ENCODE measurements at regions not wholly inside any gene's neighbourhood (a gene's known extent, or its start where the extent isn't known, plus 50 kb on each side); places are given as distances from the start of the nearest gene placed in this dataset.

DNA sequence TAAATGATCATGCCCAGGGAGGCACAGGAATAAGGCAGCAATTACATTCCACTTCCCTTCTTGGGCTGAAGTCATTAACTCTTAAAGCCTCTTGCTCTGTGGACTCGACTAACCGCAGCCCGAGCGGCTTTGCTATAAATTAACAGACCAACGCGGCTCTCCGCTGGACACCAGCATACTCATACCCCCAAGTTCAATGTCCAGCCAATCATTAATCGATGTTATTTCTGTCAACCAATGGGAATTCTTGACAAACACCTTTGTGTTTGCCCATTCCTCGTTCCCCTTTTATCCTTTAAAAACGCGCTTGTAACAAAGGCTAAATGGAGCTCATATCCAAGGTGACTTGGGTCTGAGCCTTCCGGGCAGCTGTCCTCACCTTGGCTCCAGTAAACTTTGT, 183.1 kb upstream of the RALGAPA2 start:
- no peaks in the 10 kb centered on the region for H3K9me3 ChIP-seq
- H3K36me3 ChIP-seq = no peaks in the 10 kb centered on the region
- ATAC-seq = no peak
- TF ChIP-seq, protein P1, sequence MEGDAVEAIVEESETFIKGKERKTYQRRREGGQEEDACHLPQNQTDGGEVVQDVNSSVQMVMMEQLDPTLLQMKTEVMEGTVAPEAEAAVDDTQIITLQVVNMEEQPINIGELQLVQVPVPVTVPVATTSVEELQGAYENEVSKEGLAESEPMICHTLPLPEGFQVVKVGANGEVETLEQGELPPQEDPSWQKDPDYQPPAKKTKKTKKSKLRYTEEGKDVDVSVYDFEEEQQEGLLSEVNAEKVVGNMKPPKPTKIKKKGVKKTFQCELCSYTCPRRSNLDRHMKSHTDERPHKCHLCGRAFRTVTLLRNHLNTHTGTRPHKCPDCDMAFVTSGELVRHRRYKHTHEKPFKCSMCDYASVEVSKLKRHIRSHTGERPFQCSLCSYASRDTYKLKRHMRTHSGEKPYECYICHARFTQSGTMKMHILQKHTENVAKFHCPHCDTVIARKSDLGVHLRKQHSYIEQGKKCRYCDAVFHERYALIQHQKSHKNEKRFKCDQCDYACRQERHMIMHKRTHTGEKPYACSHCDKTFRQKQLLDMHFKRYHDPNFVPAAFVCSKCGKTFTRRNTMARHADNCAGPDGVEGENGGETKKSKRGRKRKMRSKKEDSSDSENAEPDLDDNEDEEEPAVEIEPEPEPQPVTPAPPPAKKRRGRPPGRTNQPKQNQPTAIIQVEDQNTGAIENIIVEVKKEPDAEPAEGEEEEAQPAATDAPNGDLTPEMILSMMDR (IDR thresholded peaks at IDR 0.05) = no peak
- H3K27ac ChIP-seq = no peak overlapping the region
- H3K4me1 ChIP-seq = no peaks in the 10 kb centered on the region
- no peak for DNase-seq
- H3K27me3 ChIP-seq = no peaks in the 10 kb centered on the region
- intact Hi-C loops (cut with DNase I) = no loop called here
- no peak overlapping the region for H3K4me3 ChIP-seq

DNA sequence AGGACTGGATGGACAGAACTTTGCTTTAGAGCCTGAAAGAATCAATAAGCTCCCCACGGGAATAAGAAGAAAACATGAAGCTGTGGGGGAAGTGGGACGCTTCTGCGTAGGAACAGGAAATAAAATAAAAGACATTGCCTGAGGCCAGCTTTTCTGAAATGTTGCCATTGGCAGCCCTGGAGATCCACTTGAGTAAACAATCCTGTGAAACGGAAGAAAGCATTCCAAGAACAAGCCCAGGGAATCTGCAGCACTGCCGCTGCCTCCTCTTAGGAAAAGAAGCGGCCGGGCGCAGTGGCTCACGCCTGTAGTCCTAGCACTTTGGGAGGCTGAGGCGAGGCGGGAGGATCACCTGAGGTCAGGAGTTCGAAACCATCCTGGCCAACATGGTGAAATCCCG, 182.3 kb upstream of the RALGAPA2 start:
- Histone ChIP-seq H3K4me3 (no peak overlapping the region), H3K4me1 (no peaks in the 10 kb centered on the region), H3K27me3 (no peaks in the 10 kb centered on the region), H3K9me3 (no peaks in the 10 kb centered on the region), H3K36me3 (no peaks in the 10 kb centered on the region), H3K27ac (no peak overlapping the region)
- intact Hi-C loops (cut with DNase I) = no loop called here
- TF ChIP-seq, protein P1 (IDR thresholded peaks at IDR 0.05) = no peak
- no peak for DNase-seq
- ATAC-seq = no peak

DNA sequence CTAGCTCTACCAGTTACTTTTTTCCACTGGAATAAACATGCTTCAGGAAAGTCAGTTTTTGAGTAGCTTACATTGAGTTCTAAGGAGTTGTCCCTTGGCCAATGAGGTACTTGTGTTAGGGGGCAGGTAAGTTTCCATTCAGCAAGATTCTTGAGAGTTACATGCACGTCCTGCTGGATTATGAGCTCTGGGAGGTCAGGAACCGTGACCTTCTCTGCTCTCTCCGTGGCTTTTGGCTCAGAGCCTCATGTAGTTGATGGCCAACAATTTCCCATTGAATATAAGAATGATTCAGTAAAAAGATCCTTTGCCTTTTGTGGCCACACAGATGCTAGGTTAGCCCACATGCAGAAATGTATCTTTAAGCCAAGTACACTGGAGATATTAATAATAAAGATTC, 181.8 kb upstream of the RALGAPA2 start:
- Histone ChIP-seq H3K9me3 (no peaks in the 10 kb centered on the region), H3K4me1 (no peaks in the 10 kb centered on the region), H3K27ac (no peak overlapping the region), H3K27me3 (no peaks in the 10 kb centered on the region), H3K4me3 (no peak overlapping the region), H3K36me3 (no peaks in the 10 kb centered on the region)
- TF ChIP-seq, protein P1 (IDR thresholded peaks at IDR 0.05) = no peak
- intact Hi-C loops (cut with DNase I) = no loop called here
- DNase-seq (no peak), ATAC-seq (no peak)

DNA sequence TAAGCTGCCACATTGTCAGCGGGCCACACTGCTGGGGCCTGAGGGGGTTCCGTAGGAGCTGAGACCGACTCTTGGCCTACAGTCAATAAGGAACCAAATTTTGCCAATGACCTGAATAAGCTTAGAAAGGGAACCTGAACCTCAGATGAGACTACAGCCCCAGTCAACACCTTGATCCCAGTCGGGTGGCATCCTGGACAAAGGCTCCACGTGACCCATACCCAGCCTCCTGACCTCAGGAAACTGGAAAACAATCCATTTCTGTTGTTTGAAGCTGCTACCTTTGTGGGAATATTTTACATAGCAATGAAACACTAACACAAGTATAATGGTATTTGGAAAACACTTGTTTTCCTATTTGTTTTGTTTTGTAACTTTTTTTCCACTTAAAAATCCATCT, 179.9 kb upstream of the RALGAPA2 start:
- Histone ChIP-seq H3K4me1 (no peaks in the 10 kb centered on the region), H3K4me3 (no peak overlapping the region), H3K9me3 (no peaks in the 10 kb centered on the region), H3K27ac (no peak overlapping the region), H3K36me3 (no peaks in the 10 kb centered on the region), H3K27me3 (no peaks in the 10 kb centered on the region)
- ATAC-seq (no peak), DNase-seq (no peak)
- TF ChIP-seq, protein P1 (IDR thresholded peaks at IDR 0.05) = no peak
- intact Hi-C loops (cut with DNase I) = no loop called here

DNA sequence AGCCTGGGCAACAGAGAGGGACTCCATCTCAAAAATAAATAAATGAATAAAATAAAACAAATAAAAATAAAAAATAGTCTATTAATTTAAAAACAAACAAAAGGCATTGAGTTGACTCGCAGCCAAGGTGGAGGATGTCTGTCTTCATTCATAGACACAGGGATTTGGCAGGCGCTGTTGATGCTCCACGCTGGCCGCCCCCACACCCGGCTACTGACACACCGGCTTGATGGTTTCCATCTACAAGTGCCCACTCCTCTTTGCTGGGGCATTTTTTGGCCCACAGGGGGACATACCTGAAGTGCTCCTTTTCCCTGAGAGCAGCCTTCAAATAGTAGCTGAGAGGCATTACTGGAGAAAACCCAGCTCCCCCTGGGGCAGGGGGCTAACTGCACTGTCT, 178.3 kb upstream of the RALGAPA2 start:
- Histone ChIP-seq H3K27me3 (no peaks in the 10 kb centered on the region), H3K27ac (no peak overlapping the region), H3K4me1 (no peaks in the 10 kb centered on the region), H3K9me3 (no peaks in the 10 kb centered on the region), H3K36me3 (no peaks in the 10 kb centered on the region), H3K4me3 (no peak overlapping the region)
- no peak for ATAC-seq
- no peak for DNase-seq
- TF ChIP-seq, protein P1 (IDR thresholded peaks at IDR 0.05) = no peak
- intact Hi-C loops (cut with DNase I) = no loop called here

DNA sequence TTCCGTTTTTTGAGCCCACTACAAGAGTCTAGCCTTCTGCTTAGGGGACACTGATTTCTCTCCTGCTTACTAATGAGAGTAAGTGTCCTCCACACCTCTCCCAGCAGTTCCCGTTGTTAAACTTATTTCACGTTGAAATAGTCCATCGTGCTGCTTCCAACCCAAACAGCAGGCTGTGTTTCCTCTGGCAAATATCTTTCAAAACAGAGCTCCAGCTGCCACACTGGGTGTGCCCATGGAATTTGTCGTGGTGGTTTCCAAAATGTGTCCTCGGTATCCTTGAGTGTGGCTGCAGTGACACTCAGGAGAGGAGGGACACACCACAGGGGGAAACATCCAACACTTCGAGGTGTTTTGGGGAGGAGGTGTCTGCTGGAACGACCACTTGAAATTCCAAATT, 176.5 kb upstream of the RALGAPA2 start:
- TF ChIP-seq, protein P1 (IDR thresholded peaks at IDR 0.05) = no peak
- DNase-seq = no peak
- Histone ChIP-seq H3K27me3 (no peaks in the 10 kb centered on the region), H3K9me3 (no peaks in the 10 kb centered on the region), H3K4me1 (no peaks in the 10 kb centered on the region), H3K27ac (no peak overlapping the region), H3K4me3 (no peak overlapping the region), H3K36me3 (no peaks in the 10 kb centered on the region)
- ATAC-seq = no peak
- intact Hi-C loops (cut with DNase I) = no loop called here

Data from upper lobe of right lung (tissue), 1 donor.